MM.1S (cell line): ENCODE measurements at regions not wholly inside any gene's neighbourhood (a gene's known extent, or its start where the extent isn't known, plus 50 kb on each side); places are given as distances from the start of the nearest gene placed in this dataset.
"Not testable (repeated sequence)": the region's sequence is repeated elsewhere in the genome, so short reads cannot be mapped to it uniquely, and the experiment has no call there.

ENCODE experiments used
- DNase-seq: peaks from one replicate; pipeline ENCODE4 v3.0.0-alpha.2; 2015
- H2AFZ ChIP-seq: fragments of 300-600 bp; sonication (generic); 2 replicates; pipeline ENCODE4 v1.6.0; 2016; ENCODE audit warnings: antibody characterized with exemption, low read length
- H3F3A ChIP-seq: fragments of 300-600 bp; sonication (generic); 2 replicates; pipeline ENCODE4 v1.6.1; 2016; ENCODE audit warnings: mild to moderate bottlenecking, antibody characterized with exemption, low read length, moderate library complexity, mixed read lengths; ENCODE audit not compliant: insufficient read depth
- H3K27ac ChIP-seq: fragments of 300-600 bp; sonication (generic); 2 replicates; pipeline ENCODE4 v1.5.1; 2016; ENCODE audit warnings: mild to moderate bottlenecking, low read length
- H3K27me3 ChIP-seq: fragments of 300-600 bp; sonication (generic); replicated peaks from 2 replicates; pipeline ENCODE4 v1.6.0; 2016; ENCODE audit warnings: low read length; ENCODE audit not compliant: insufficient read depth
- H3K36me3 ChIP-seq: fragments of 300-600 bp; sonication (generic); replicated peaks from 2 replicates; pipeline ENCODE4 v1.6.1; 2016; ENCODE audit warnings: mild to moderate bottlenecking, low read length, mixed read lengths; ENCODE audit not compliant: insufficient read depth
- H3K4me1 ChIP-seq: fragments of 300-600 bp; sonication (generic); 2 replicates; pipeline ENCODE4 v1.6.1; 2016; ENCODE audit warnings: low read length, mixed read lengths
- H3K4me2 ChIP-seq: fragments of 300-600 bp; sonication (generic); 2 replicates; pipeline ENCODE4 v1.6.0; 2016; ENCODE audit warnings: low read depth, low read length
- H3K4me3 ChIP-seq: fragments of 300-600 bp; sonication (generic); 2 replicates; pipeline ENCODE4 v1.5.1; 2016; ENCODE audit warnings: low read length, mixed read lengths
- H3K79me2 ChIP-seq: fragments of 300-600 bp; sonication (generic); 2 replicates; pipeline ENCODE4 v1.6.1; 2016; ENCODE audit warnings: mixed run types, low read length, mixed read lengths
- H3K9ac ChIP-seq: fragments of 300-600 bp; sonication (generic); 2 replicates; pipeline ENCODE4 v1.6.1; 2016; ENCODE audit warnings: low read length, mixed read lengths
- H3K9me2 ChIP-seq: fragments of 300-600 bp; sonication (generic); replicated peaks from 2 replicates; pipeline ENCODE4 v1.6.1; 2016; ENCODE audit warnings: mild to moderate bottlenecking, low read length, mixed read lengths; ENCODE audit not compliant: insufficient read depth
- H3K9me3 ChIP-seq: fragments of 300-600 bp; sonication (generic); replicated peaks from 2 replicates; pipeline ENCODE4 v1.6.1; 2016; ENCODE audit warnings: mild to moderate bottlenecking, low read length, mixed read lengths; ENCODE audit not compliant: insufficient read depth
- H4K20me1 ChIP-seq: fragments of 300-600 bp; sonication (generic); 2 replicates; pipeline ENCODE4 v1.6.1; 2016; ENCODE audit warnings: mild to moderate bottlenecking, low read length, moderate library complexity, mixed read lengths; ENCODE audit not compliant: insufficient read depth
- EZH2 ChIP-seq: fragments of 300-600 bp; sonication (generic); optimal IDR thresholded peaks from 2 replicates; pipeline ENCODE3; 2017; ENCODE audit warnings: low read depth, mild to moderate bottlenecking, antibody characterized with exemption, low read length, mixed read lengths
- EZH2phosphoT487 ChIP-seq: fragments of 300-600 bp; sonication (generic); IDR thresholded peaks from 2 replicates; pipeline ENCODE4 v1.6.1; 2018; ENCODE audit warnings: antibody characterized with exemption, low read length
- TF ChIP-seq, protein P1 (sequence below): fragments of 300-600 bp; sonication (generic); IDR thresholded peaks from 2 replicates; pipeline ENCODE4 v1.5.1; 2016; ENCODE audit warnings: antibody characterized with exemption, low read length, mixed read lengths

DNA sequence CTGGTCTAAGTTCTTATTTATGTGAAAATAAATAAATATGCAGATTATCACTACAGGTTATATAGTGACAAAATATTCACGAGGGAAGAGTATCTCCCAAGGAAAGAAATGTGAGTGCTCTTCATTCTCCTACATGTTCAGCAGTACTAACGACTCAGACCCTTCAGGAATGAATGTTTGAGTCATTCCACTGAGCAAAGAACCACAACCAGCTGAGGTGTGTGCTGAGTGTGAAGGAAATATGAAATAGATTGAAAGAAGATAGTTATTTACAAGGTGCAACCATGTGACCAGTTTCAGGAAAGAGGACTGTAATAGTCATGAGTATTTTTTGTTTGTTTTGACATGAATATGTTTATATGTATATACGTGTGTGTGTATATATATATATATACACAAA, 228.7 kb downstream of the TUSC1 start:
- H3K4me2 ChIP-seq: no peak overlapping the region
- H3K27ac ChIP-seq: no peak overlapping the region
- H3K9me3 ChIP-seq: no peaks in the 10 kb centered on the region
- H4K20me1 ChIP-seq: no peaks in the 10 kb centered on the region
- no peak for TF ChIP-seq EZH2phosphoT487
- TF ChIP-seq EZH2: no peak
- no peaks in the 10 kb centered on the region for H3K79me2 ChIP-seq
- H2AFZ ChIP-seq: no peak overlapping the region
- H3K36me3 ChIP-seq: no peaks in the 10 kb centered on the region
- H3K9ac ChIP-seq: no peak overlapping the region
- no peaks in the 10 kb centered on the region for H3F3A ChIP-seq
- no peaks in the 10 kb centered on the region for H3K4me1 ChIP-seq
- H3K4me3 ChIP-seq: no peak overlapping the region
- no peaks in the 10 kb centered on the region for H3K27me3 ChIP-seq
- H3K9me2 ChIP-seq: no peaks in the 10 kb centered on the region
- DNase-seq: no peak

DNA sequence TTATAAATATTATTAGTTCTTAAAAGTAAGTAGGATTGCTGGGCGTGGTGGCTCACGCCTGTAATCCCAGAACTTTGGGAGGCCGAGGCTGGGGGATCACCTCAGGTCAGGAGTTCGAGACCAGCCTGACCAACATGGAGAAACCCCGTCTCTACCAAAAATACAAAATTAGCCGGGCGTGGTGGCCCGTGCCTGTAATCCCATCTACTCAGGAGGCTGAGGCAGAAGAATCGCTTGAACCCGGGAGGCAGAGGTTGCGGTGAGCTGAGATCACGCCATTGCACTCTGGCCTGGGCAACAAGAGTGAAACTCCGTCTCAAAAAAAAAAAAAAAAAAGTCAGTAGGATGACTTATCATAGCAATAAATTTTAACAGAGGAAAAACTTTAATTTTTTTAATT, 232.5 kb downstream of the TUSC1 start:
- H3K27ac ChIP-seq, DNase-seq: not testable (repeated sequence)

DNA sequence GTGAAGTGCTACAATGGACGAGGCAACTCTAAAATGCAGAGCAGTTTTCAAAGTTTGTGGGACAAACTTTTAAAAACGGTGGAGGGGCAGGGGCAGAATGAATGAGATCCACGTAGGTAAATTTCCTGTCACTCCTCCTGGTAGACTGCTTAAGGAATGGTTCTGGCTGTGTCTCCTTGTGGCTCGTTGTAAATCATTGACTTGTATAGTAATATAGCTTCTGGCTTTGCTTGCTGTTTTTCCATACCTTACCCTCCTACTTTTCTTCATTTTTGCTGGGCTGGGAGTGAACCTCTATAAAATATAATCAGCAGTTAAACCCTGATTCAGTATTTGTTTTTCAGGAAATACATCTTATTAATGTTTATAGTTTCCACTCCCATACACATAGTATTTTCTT, 235.7 kb downstream of the TUSC1 start:
- no peaks in the 10 kb centered on the region for H4K20me1 ChIP-seq
- no peak overlapping the region for H3K27ac ChIP-seq
- H3K36me3 ChIP-seq: no peaks in the 10 kb centered on the region
- no peak overlapping the region for H3K4me2 ChIP-seq
- no peak overlapping the region for H3K9ac ChIP-seq
- no peak for DNase-seq
- H3K4me3 ChIP-seq: no peak overlapping the region
- TF ChIP-seq, protein P1, sequence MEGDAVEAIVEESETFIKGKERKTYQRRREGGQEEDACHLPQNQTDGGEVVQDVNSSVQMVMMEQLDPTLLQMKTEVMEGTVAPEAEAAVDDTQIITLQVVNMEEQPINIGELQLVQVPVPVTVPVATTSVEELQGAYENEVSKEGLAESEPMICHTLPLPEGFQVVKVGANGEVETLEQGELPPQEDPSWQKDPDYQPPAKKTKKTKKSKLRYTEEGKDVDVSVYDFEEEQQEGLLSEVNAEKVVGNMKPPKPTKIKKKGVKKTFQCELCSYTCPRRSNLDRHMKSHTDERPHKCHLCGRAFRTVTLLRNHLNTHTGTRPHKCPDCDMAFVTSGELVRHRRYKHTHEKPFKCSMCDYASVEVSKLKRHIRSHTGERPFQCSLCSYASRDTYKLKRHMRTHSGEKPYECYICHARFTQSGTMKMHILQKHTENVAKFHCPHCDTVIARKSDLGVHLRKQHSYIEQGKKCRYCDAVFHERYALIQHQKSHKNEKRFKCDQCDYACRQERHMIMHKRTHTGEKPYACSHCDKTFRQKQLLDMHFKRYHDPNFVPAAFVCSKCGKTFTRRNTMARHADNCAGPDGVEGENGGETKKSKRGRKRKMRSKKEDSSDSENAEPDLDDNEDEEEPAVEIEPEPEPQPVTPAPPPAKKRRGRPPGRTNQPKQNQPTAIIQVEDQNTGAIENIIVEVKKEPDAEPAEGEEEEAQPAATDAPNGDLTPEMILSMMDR: no peak
- TF ChIP-seq EZH2phosphoT487 (no peak), EZH2 (no peak)
- H3K27me3 ChIP-seq: no peaks in the 10 kb centered on the region
- no peaks in the 10 kb centered on the region for H3K9me2 ChIP-seq
- H3K79me2 ChIP-seq: no peaks in the 10 kb centered on the region
- no peaks in the 10 kb centered on the region for H3K4me1 ChIP-seq
- no peaks in the 10 kb centered on the region for H3F3A ChIP-seq
- H3K9me3 ChIP-seq: no peaks in the 10 kb centered on the region
- H2AFZ ChIP-seq: no peak overlapping the region

More for the DNA sequence above, 232.5 kb downstream of the TUSC1 start:
- not testable (repeated sequence) for H3K79me2 ChIP-seq, H4K20me1 ChIP-seq, H3K9ac ChIP-seq, H3K9me2 ChIP-seq, H3F3A ChIP-seq, H3K27me3 ChIP-seq, H3K4me3 ChIP-seq, H3K36me3 ChIP-seq, H2AFZ ChIP-seq, H3K4me1 ChIP-seq, H3K4me2 ChIP-seq, H3K9me3 ChIP-seq

DNA sequence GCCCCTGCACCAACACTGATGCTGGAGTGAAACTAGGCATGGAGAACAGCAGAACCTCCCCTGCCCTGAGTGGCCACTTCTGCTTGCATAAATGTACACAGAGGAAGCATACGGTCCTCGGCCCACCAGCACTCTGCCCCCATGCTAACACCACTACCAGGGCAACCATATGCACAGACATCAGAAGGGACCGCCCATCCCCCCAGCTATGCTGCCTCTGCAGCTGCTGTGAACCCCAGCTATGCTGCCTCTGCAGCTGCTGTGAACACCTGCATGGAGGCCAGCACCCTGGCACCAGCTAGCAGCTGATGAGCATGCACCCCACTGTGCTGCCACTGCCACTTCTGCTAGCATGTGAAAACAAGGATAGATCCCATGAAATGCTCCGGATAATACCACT, 250.3 kb downstream of the TUSC1 start:
- no peak for DNase-seq
- no peaks in the 10 kb centered on the region for H3K79me2 ChIP-seq
- H3K9me2 ChIP-seq: no peaks in the 10 kb centered on the region
- no peak overlapping the region for H3K4me3 ChIP-seq
- no peaks in the 10 kb centered on the region for H4K20me1 ChIP-seq
- no peak overlapping the region for H3K9ac ChIP-seq
- H2AFZ ChIP-seq: no peak overlapping the region
- no peaks in the 10 kb centered on the region for H3K9me3 ChIP-seq
- H3K27me3 ChIP-seq: no peaks in the 10 kb centered on the region
- TF ChIP-seq EZH2phosphoT487 (no peak), EZH2 (no peak)
- TF ChIP-seq, protein P1: no peak
- no peaks in the 10 kb centered on the region for H3K36me3 ChIP-seq
- no peaks in the 10 kb centered on the region for H3F3A ChIP-seq
- H3K4me1 ChIP-seq: no peaks in the 10 kb centered on the region
- no peak overlapping the region for H3K27ac ChIP-seq
- no peak overlapping the region for H3K4me2 ChIP-seq
